ENCODE measurements at regions not wholly inside any gene's neighbourhood (a gene's known extent, or its start where the extent isn't known, plus 50 kb on each side); places are given as distances from the start of the nearest gene placed in this dataset.

DNA sequence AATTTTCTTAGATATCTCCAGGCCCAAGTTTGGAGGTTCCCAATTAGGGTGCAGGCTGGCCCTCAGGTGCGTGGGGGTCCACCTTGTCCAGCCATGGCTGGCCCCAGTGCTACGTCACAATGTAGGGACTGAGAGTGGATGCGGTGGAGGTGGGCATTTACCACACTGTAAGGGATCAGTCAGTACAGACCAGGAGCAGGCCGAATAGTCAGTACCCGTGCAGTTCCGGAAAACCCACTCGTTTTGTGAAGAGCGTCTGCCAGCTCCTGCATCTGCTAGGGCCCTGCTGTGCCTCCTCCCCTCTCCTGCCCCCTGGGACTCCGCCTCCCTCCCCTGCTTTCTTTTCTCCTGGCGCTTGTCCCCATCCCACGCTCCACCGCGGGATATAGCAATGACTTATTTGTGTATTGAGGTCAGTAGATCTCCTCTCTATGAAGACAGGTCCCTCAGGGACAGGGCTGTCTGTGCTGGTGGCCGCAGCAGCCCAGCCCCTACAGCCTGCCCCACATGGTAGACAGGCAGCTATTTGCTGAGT lies 50.4 kb upstream of the SEPTIN5 start:
- POLR2A ChIA-PET = no interaction called here
- H3K9me3 ChIP-seq = no peaks in the 10 kb centered on the region
- no peak for DNase-seq
- Mint-ChIP-seq H3K4me3 (ENCODE audit: unreplicated experiment) (no peak overlapping the region), H3K4me1 (ENCODE audit: low read depth, unreplicated experiment) (no peaks in the 10 kb centered on the region), H3K27ac (ENCODE audit: unreplicated experiment) (no peak overlapping the region), H3K9me3 (ENCODE audit: unreplicated experiment) (no peaks in the 10 kb centered on the region), H3K27me3 (ENCODE audit: insufficient read depth, unreplicated experiment) (peaks cover 10% of the 10 kb centered on the region), H3K36me3 (ENCODE audit: insufficient read depth, unreplicated experiment) (no peaks in the 10 kb centered on the region)
- TF ChIP-seq, protein P1, sequence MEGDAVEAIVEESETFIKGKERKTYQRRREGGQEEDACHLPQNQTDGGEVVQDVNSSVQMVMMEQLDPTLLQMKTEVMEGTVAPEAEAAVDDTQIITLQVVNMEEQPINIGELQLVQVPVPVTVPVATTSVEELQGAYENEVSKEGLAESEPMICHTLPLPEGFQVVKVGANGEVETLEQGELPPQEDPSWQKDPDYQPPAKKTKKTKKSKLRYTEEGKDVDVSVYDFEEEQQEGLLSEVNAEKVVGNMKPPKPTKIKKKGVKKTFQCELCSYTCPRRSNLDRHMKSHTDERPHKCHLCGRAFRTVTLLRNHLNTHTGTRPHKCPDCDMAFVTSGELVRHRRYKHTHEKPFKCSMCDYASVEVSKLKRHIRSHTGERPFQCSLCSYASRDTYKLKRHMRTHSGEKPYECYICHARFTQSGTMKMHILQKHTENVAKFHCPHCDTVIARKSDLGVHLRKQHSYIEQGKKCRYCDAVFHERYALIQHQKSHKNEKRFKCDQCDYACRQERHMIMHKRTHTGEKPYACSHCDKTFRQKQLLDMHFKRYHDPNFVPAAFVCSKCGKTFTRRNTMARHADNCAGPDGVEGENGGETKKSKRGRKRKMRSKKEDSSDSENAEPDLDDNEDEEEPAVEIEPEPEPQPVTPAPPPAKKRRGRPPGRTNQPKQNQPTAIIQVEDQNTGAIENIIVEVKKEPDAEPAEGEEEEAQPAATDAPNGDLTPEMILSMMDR (IDR thresholded peaks at IDR 0.05; ENCODE audit: insufficient read depth in 1 of 2, low read depth in 1 of 2, low read length in 1 of 2, severe bottlenecking in 1 of 2, unreplicated experiment in 1 of 2) = no peak
- BruUV-seq (replicated peaks) = no TSS peak
- no peak overlapping the region for H3K4me3 ChIP-seq (ENCODE audit: low read depth, low read length)
- intact Hi-C loops (cut with micrococcal nuclease; ENCODE audit: unreplicated experiment) = no loop called here
- CTCF ChIA-PET = no interaction called here
- no peaks in the 10 kb centered on the region for H3K27me3 ChIP-seq (replicated peaks; ENCODE audit: control insufficient read depth, insufficient read depth, low read length)
- H3K4me1 ChIP-seq = no peaks in the 10 kb centered on the region
- no peaks in the 10 kb centered on the region for H3K36me3 ChIP-seq (ENCODE audit: control insufficient read depth, insufficient read depth, low read length)

DNA sequence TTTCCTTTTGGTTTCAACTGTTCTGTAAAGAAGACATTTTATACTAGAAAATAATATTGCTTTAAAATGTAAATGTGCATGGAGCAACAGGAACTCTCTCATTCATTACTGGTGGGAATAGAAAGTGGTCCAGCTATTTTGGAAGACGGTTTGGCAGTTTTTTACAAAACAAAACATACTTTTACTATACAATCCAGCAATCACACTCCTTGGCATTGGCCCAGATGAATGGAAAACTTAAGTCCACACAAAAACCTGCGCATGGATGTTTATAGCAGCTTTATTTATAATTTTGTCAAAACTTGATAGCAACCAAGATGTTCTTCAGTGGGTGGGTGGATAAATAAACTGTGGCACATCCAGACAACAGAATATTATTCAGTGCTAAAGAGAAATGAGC lies 49.9 kb upstream of the SEPTIN5 start:
- H3K4me3 ChIP-seq (ENCODE audit: low read depth, low read length) = no peak overlapping the region
- H3K9me3 ChIP-seq = no peaks in the 10 kb centered on the region
- no peaks in the 10 kb centered on the region for H3K36me3 ChIP-seq (ENCODE audit: control insufficient read depth, insufficient read depth, low read length)
- H3K36me3 Mint-ChIP-seq (ENCODE audit: insufficient read depth, unreplicated experiment) = no peaks in the 10 kb centered on the region
- no peaks in the 10 kb centered on the region for H3K4me1 ChIP-seq
- no peaks in the 10 kb centered on the region for H3K27me3 ChIP-seq (replicated peaks; ENCODE audit: control insufficient read depth, insufficient read depth, low read length)
- CTCF ChIA-PET = no interaction called here
- POLR2A ChIA-PET = no interaction called here
- TF ChIP-seq, protein P1 (IDR thresholded peaks at IDR 0.05; ENCODE audit: insufficient read depth in 1 of 2, low read depth in 1 of 2, low read length in 1 of 2, severe bottlenecking in 1 of 2, unreplicated experiment in 1 of 2) = no peak
- H3K4me1 Mint-ChIP-seq (ENCODE audit: low read depth, unreplicated experiment) = no peaks in the 10 kb centered on the region
- no TSS peak for BruUV-seq (replicated peaks)
- no peak overlapping the region for H3K27ac Mint-ChIP-seq (ENCODE audit: unreplicated experiment)
- no peak overlapping the region for H3K4me3 Mint-ChIP-seq (ENCODE audit: unreplicated experiment)
- no peaks in the 10 kb centered on the region for H3K9me3 Mint-ChIP-seq (ENCODE audit: unreplicated experiment)
- H3K27me3 Mint-ChIP-seq (ENCODE audit: insufficient read depth, unreplicated experiment) = peaks cover 10% of the 10 kb centered on the region
- intact Hi-C loops (cut with micrococcal nuclease; ENCODE audit: unreplicated experiment) = no loop called here
- DNase-seq = no peak
